ENCODE measurements at regions not wholly inside any gene's neighbourhood (a gene's known extent, or its start where the extent isn't known, plus 50 kb on each side); places are given as distances from the start of the nearest gene placed in this dataset.

DNA sequence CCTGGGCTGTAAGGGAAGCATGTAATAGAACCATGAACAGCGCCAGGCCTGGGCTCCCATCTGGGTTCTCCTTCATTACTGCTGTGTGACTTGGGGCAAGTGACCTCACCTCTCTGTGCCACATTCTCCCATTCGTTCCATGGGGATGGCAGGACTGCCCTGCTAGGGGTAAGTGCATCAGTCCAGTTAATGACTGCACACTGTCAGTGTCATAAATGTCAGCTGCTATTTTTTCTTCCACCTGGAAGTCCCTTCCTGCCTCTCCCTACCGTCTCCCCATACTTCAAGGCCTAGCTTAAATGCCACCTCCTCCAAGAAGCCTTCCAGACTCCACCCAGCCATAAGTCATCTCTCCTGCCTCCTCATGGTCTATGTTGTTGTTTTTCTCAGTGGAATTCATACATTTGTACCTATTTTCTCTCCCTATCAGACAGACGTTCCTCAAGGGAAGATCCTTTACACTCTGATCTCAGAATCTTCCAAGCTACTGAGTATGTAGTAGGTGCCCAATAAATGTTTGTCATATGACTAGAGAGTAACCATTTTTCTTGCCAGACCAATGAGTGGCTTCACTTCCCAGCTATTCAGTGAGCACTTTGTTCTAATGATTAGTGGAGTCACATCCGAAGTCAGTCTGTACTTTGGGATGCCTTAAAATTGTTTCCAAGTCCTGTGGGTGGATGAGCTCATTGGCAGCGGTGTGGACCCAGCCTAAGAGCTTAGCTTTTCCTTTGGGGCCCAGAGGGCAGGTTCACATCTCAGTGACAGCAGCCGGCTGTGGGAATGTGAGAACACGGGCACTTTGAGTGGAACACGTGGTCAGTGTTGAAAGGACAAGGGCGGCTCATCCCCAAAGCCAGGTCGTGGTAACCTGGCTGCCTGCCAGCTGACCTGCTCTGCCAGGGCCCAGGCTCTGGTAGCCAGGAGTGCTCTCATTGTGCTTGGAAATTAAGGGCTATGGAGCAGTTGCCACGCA is 147.5 kb upstream of the GSE1 start (continued):
- TF ChIP-seq, protein P1, sequence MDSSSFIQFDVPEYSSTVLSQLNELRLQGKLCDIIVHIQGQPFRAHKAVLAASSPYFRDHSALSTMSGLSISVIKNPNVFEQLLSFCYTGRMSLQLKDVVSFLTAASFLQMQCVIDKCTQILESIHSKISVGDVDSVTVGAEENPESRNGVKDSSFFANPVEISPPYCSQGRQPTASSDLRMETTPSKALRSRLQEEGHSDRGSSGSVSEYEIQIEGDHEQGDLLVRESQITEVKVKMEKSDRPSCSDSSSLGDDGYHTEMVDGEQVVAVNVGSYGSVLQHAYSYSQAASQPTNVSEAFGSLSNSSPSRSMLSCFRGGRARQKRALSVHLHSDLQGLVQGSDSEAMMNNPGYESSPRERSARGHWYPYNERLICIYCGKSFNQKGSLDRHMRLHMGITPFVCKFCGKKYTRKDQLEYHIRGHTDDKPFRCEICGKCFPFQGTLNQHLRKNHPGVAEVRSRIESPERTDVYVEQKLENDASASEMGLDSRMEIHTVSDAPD (CRISPR knock-in tag; IDR thresholded peaks at IDR 0.05), result 0 out of 2 replicates have a peak, but pooled peaks have one; percentile 27
- no peak for TF ChIP-seq TFAP4 (IDR thresholded peaks at IDR 0.05; ENCODE audit: borderline replicate concordance, low read depth)
- TF ChIP-seq, protein P2, sequence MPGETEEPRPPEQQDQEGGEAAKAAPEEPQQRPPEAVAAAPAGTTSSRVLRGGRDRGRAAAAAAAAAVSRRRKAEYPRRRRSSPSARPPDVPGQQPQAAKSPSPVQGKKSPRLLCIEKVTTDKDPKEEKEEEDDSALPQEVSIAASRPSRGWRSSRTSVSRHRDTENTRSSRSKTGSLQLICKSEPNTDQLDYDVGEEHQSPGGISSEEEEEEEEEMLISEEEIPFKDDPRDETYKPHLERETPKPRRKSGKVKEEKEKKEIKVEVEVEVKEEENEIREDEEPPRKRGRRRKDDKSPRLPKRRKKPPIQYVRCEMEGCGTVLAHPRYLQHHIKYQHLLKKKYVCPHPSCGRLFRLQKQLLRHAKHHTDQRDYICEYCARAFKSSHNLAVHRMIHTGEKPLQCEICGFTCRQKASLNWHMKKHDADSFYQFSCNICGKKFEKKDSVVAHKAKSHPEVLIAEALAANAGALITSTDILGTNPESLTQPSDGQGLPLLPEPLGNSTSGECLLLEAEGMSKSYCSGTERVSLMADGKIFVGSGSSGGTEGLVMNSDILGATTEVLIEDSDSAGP (CRISPR knock-in tag; IDR thresholded peaks at IDR 0.05; ENCODE audit: borderline replicate concordance), result no peak
- 0 out of 2 replicates have a peak, but pooled peaks have one; percentile 69 for TF ChIP-seq ZKSCAN8 (CRISPR knock-in tag; IDR thresholded peaks at IDR 0.05; ENCODE audit: borderline replicate concordance)
- peak; percentile 22; the same call in 1 of the 2 replicates for TF ChIP-seq ZFX (CRISPR knock-in tag; IDR thresholded peaks at IDR 0.05; ENCODE audit: low read depth)
- TF ChIP-seq, protein P3, sequence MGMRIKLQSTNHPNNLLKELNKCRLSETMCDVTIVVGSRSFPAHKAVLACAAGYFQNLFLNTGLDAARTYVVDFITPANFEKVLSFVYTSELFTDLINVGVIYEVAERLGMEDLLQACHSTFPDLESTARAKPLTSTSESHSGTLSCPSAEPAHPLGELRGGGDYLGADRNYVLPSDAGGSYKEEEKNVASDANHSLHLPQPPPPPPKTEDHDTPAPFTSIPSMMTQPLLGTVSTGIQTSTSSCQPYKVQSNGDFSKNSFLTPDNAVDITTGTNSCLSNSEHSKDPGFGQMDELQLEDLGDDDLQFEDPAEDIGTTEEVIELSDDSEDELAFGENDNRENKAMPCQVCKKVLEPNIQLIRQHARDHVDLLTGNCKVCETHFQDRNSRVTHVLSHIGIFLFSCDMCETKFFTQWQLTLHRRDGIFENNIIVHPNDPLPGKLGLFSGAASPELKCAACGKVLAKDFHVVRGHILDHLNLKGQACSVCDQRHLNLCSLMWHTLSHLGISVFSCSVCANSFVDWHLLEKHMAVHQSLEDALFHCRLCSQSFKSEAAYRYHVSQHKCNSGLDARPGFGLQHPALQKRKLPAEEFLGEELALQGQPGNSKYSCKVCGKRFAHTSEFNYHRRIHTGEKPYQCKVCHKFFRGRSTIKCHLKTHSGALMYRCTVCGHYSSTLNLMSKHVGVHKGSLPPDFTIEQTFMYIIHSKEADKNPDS (CRISPR knock-in tag; IDR thresholded peaks at IDR 0.05), result no peak
- no peak for TF ChIP-seq SETDB1 (CRISPR knock-in tag; IDR thresholded peaks at IDR 0.05; ENCODE audit: borderline replicate concordance)
- no peak for TF ChIP-seq ZNF264 (CRISPR knock-in tag; IDR thresholded peaks at IDR 0.05)
- TF ChIP-seq ZNF878 (CRISPR knock-in tag; IDR thresholded peaks at IDR 0.05), result no peak
- TF ChIP-seq ZNF737 (CRISPR knock-in tag; IDR thresholded peaks at IDR 0.05; ENCODE audit: borderline replicate concordance), result no peak
